ENCODE measurements at regions not wholly inside any gene's neighbourhood (a gene's known extent, or its start where the extent isn't known, plus 50 kb on each side); places are given as distances from the start of the nearest gene placed in this dataset.

GRCh38 chr12:63304887-63305316 lies 153.9 kb upstream of the AVPR1A start:
- H3K27me3 Mint-ChIP-seq (ENCODE audit: low read depth) = no peaks in the 10 kb centered on the region
- DNase-seq = no peak
- Histone ChIP-seq H2BK20ac (ENCODE audit: low read depth, low read length, poor library complexity, severe bottlenecking) (no peak overlapping the region), H3K27ac (ENCODE audit: insufficient read length, low read depth, low read length) (no peak overlapping the region), H3K9me3 (ENCODE audit: control insufficient read depth, low read depth, low read length) (no peaks in the 10 kb centered on the region), H3K18ac (ENCODE audit: insufficient read length, low read depth, low read length) (no peak overlapping the region), H3K56ac (ENCODE audit: insufficient read length, low read depth, low read length) (no peak overlapping the region), H3K23ac (ENCODE audit: insufficient read length, low read depth, low read length) (no peak overlapping the region), H3K27me3 (ENCODE audit: insufficient read depth, low read length) (no peaks in the 10 kb centered on the region), H4K8ac (replicated peaks; ENCODE audit: insufficient read length, low read depth, low read length) (no peak overlapping the region), H2BK5ac (ENCODE audit: insufficient read length, low read length) (no peak overlapping the region), H3K14ac (ENCODE audit: insufficient read depth, low read length) (no peak overlapping the region), H4K91ac (ENCODE audit: insufficient read length, low read depth, low read length) (no peak overlapping the region), H3K4ac (ENCODE audit: low read depth, low read length) (no peak overlapping the region), H3K4me1 (ENCODE audit: insufficient read depth, low read length) (no peaks in the 10 kb centered on the region; the same call in 1 of the 2 replicates), H3K23me2 (ENCODE audit: insufficient read length, low read depth, low read length, poor library complexity, severe bottlenecking) (no peaks in the 10 kb centered on the region), H2BK15ac (ENCODE audit: low read depth, low read length) (no peak overlapping the region), H4K20me1 (ENCODE audit: control insufficient read depth, insufficient read depth, insufficient read length) (no peaks in the 10 kb centered on the region), H2BK12ac (ENCODE audit: insufficient read length, low read depth, low read length) (no peak overlapping the region), H2AK5ac (ENCODE audit: insufficient read length, low read length) (no peak overlapping the region), H3K79me1 (ENCODE audit: insufficient read depth, low read depth, low read length, poor library complexity, severe bottlenecking) (no peaks in the 10 kb centered on the region), H3T11ph (ENCODE audit: low read length) (no peak overlapping the region), H3K9ac (ENCODE audit: extremely low read depth, insufficient read length, low read length) (no peak overlapping the region), H2AFZ (ENCODE audit: low read length) (no peak overlapping the region), H3K79me2 (ENCODE audit: insufficient read depth, low read length) (no peaks in the 10 kb centered on the region), H2BK120ac (ENCODE audit: low read depth, low read length, poor library complexity, severe bottlenecking) (no peak overlapping the region), H3K4me2 (ENCODE audit: insufficient read depth, insufficient read length, low read length) (no peak overlapping the region), H4K5ac (ENCODE audit: insufficient read length, low read depth, low read length) (no peak overlapping the region)
- no peaks in the 10 kb centered on the region; a peak in 1 of 7 replicates for H3K36me3 Mint-ChIP-seq (ENCODE audit: insufficient read depth in 1 of 3, low read depth in 3 of 3)
- H3K27ac Mint-ChIP-seq = peak overlapping the region in 1 of 3 experiments; percentile 46; a peak in 2 of 7 replicates
- peaks cover 11 to 12% of the 10 kb centered on the region in 2 experiments; a peak in 3 of 4 replicates for H3K4me1 Mint-ChIP-seq
- H3K4me3 Mint-ChIP-seq = no peak overlapping the region
- H3K9me3 Mint-ChIP-seq = no peaks in the 10 kb centered on the region; a peak in 1 of 5 replicates
- WGBS (ENCODE audit: extremely low coverage, insufficient read length, low lambda C conversion rate) = no CpG with 5 or more reads among the region's 5 CpGs
- no peak for TF ChIP-seq CTCF (conservative IDR thresholded peaks at IDR 0.05)
